ENCODE measurements at regions not wholly inside any gene's neighbourhood (a gene's known extent, or its start where the extent isn't known, plus 50 kb on each side); places are given as distances from the start of the nearest gene placed in this dataset.

DNA sequence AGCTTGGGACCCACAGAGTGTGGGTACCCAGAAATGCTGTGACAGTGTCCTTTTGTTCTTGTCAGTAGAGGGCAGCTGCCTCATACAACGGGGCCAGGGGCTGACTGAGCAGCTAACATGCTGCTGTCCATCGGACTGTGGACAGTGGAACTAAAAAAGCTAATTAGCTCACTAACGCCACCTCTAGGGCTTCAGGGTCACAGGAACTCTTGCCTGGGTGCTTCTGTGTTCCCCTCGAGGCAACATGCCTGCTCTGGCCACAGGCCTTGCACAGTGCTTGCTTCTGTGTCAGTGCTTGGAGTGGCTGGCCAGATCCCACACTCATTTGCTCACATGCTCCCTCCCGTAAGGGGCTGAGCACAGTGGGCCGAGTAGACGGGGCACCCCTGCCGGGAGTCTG is 377.0 kb downstream of the OLFM4 start:
- TF ChIP-seq, protein P1, sequence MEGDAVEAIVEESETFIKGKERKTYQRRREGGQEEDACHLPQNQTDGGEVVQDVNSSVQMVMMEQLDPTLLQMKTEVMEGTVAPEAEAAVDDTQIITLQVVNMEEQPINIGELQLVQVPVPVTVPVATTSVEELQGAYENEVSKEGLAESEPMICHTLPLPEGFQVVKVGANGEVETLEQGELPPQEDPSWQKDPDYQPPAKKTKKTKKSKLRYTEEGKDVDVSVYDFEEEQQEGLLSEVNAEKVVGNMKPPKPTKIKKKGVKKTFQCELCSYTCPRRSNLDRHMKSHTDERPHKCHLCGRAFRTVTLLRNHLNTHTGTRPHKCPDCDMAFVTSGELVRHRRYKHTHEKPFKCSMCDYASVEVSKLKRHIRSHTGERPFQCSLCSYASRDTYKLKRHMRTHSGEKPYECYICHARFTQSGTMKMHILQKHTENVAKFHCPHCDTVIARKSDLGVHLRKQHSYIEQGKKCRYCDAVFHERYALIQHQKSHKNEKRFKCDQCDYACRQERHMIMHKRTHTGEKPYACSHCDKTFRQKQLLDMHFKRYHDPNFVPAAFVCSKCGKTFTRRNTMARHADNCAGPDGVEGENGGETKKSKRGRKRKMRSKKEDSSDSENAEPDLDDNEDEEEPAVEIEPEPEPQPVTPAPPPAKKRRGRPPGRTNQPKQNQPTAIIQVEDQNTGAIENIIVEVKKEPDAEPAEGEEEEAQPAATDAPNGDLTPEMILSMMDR (IDR thresholded peaks at IDR 0.05; ENCODE audit: extremely low read depth, insufficient read depth, missing control alignments) = no peak
- in situ Hi-C loops (cut with MboI; ENCODE audit: low pct_unique_long_range_greater_than_20kb, low sequenced_read_pairs, unreplicated experiment) = no loop called here
- DNase-seq (ENCODE audit: low spot score) = no peak

DNA sequence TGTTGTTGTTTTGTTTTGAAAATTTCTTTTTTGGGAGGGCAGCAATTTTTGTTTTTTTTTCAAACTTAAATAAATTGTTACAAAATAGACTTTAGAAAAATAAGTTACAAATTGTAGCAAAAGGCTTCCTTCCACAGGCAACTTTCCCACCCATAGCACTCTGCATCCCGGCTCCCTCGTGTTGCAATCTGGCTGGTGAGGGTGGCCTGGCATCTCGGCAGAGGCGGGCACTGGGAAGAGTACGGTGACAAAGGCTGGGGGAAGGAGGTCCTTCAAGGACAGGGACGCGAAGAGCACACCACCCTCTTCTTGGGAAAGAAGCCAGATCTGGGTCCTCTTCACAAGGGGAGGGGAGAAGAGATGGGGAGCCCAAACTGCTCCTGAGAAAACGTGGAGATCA is 379.7 kb downstream of the OLFM4 start:
- TF ChIP-seq, protein P1 (IDR thresholded peaks at IDR 0.05; ENCODE audit: extremely low read depth, insufficient read depth, missing control alignments) = no peak
- in situ Hi-C loops (cut with MboI; ENCODE audit: low pct_unique_long_range_greater_than_20kb, low sequenced_read_pairs, unreplicated experiment) = no loop called here
- no peak for DNase-seq (ENCODE audit: low spot score)

- TF ChIP-seq, protein P1 (IDR thresholded peaks at IDR 0.05; ENCODE audit: extremely low read depth, insufficient read depth, missing control alignments) = no peak
- in situ Hi-C loops (cut with MboI; ENCODE audit: low pct_unique_long_range_greater_than_20kb, low sequenced_read_pairs, unreplicated experiment) = no loop called here
- DNase-seq (ENCODE audit: low spot score) = no peak
Observed at GRCh38 chr13:53408847-53409568, 380.4 kb downstream of the OLFM4 start.

DNA sequence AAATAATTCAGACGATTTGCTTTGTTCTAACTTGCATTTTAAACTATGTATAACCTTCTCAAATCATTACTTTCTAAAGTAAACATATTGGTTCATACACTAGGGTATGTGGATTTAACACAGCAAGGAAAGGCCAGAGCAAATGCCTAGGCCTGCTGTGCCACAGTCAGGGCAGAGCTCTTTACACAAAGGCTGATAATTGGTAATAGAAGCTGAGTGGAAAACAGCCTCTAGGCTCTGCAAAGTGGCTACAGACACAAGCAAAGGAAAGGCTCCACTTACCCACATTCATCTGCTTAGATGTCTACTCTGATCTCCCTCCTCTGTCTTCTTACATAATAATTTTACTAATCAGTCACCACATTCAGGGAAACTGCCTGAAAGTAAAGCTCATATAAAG is 382.9 kb downstream of the OLFM4 start:
- TF ChIP-seq, protein P1 (IDR thresholded peaks at IDR 0.05; ENCODE audit: extremely low read depth, insufficient read depth, missing control alignments) = no peak
- no peak for DNase-seq (ENCODE audit: low spot score)
- in situ Hi-C loops (cut with MboI; ENCODE audit: low pct_unique_long_range_greater_than_20kb, low sequenced_read_pairs, unreplicated experiment) = no loop called here

DNA sequence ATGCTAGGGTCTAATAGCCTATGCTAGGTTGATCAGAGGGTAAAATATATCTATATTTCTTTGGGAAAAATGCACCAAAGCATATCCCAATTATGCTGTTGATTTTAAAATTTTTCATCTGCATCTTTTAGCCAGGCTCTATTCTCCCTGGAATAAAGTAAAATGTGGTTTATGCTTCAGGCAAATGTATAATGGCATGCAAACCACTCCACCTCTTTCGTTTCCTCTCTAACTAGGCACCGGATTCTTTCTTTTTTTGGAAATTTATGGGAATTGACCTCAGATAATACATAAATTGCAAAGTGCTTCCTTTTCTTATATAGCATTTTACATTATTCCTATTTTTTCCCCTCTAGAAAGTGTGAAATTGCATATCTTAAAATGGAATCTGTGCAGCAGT is 386.5 kb downstream of the OLFM4 start:
- in situ Hi-C loops (cut with MboI; ENCODE audit: low pct_unique_long_range_greater_than_20kb, low sequenced_read_pairs, unreplicated experiment) = no loop called here
- TF ChIP-seq, protein P1 (IDR thresholded peaks at IDR 0.05; ENCODE audit: extremely low read depth, insufficient read depth, missing control alignments) = no peak
- no peak for DNase-seq (ENCODE audit: low spot score)

GRCh38 chr13:53417601-53418000 is 389.0 kb downstream of the OLFM4 start:
- TF ChIP-seq, protein P1 (IDR thresholded peaks at IDR 0.05; ENCODE audit: extremely low read depth, insufficient read depth, missing control alignments) = no peak
- in situ Hi-C loops (cut with MboI; ENCODE audit: low pct_unique_long_range_greater_than_20kb, low sequenced_read_pairs, unreplicated experiment) = no loop called here
- DNase-seq (ENCODE audit: low spot score) = no peak

All from GM13977 (cell line).